T-helper 2 cell treated with Interferon-gamma antibody and Interleukin-4, amounts not matched to agents 5 μg/mL and 100 μg/mL, for 36 hours (primary cell): ENCODE measurements at regions not wholly inside any gene's neighbourhood (a gene's known extent, or its start where the extent isn't known, plus 50 kb on each side); places are given as distances from the start of the nearest gene placed in this dataset.
"Not testable (repeated sequence)": the region's sequence is repeated elsewhere in the genome, so short reads cannot be mapped to it uniquely, and the experiment has no call there.

Experiments used
- DNase-seq: peaks from one replicate; pipeline ENCODE4 v3.0.0; 2021; ENCODE audit warnings: low spot score
- H3K27ac Mint-ChIP-seq: one replicate; pipeline ENCODE4 v1.8.0; 2021; ENCODE audit warnings: mild to moderate bottlenecking, mixed read lengths
- H3K27me3 Mint-ChIP-seq: one replicate; pipeline ENCODE4 v1.8.0; 2021; ENCODE audit warnings: low read depth, mixed read lengths
- H3K36me3 Mint-ChIP-seq: one replicate; pipeline ENCODE4 v1.8.0; 2021; ENCODE audit warnings: low read depth, mixed read lengths
- H3K4me1 Mint-ChIP-seq: one replicate; pipeline ENCODE4 v1.8.0; 2021; ENCODE audit warnings: low read depth, mixed read lengths
- H3K4me3 Mint-ChIP-seq: one replicate; pipeline ENCODE4 v1.8.0; 2022; ENCODE audit warnings: mild to moderate bottlenecking, moderate library complexity, mixed read lengths
- H3K9me3 Mint-ChIP-seq: one replicate; pipeline ENCODE4 v1.8.0; 2021; ENCODE audit warnings: mixed read lengths

DNA sequence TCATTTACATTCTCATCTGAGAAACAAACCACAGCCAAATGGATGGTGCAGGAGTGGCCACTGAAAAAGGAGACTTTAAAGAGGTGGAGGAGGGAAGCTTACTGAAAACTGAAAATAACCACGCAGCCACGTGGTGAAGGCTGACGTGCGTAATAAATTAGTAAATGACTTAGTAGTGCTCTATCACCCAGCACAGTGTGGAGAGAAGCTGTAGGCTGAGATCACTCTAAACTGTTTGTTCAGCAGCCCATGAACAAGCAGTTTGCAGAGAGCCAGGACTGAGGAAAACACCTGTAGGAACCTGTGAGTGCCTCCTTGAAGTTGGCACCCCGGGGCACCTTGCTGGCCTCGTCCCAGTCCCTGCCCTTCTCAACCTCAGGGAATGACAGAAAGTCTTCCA lies 193.0 kb downstream of the TXNL1 start:
- H3K36me3 Mint-ChIP-seq: no peaks in the 10 kb centered on the region
- no peaks in the 10 kb centered on the region for H3K9me3 Mint-ChIP-seq
- no peaks in the 10 kb centered on the region for H3K27me3 Mint-ChIP-seq
- H3K4me3 Mint-ChIP-seq: no peak overlapping the region
- no peak overlapping the region for H3K27ac Mint-ChIP-seq
- H3K4me1 Mint-ChIP-seq: no peaks in the 10 kb centered on the region
- DNase-seq: no peak

DNA sequence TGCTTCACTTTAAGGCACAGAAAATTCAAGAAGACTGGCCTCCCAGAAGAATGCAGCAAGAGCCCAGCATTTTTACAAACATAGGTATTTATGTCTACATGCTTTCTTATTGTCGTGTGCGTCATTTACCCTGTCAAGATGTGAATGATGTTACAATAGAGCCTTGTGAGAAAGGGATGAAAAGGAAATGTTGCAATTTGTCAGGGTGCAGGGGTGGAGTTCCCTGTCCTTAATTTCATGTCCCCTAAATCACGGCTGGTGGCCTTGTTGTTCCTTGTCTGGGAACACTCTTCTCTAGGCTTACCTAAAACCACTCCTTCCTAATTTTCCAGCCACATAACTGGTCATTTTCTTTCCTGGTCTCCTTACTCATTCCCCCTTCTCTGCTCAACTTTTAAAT lies 194.2 kb downstream of the TXNL1 start:
- Mint-ChIP-seq H3K4me1 (no peaks in the 10 kb centered on the region), H3K4me3 (no peak overlapping the region), H3K27me3 (no peaks in the 10 kb centered on the region), H3K9me3 (no peaks in the 10 kb centered on the region), H3K36me3 (no peaks in the 10 kb centered on the region), H3K27ac (no peak overlapping the region)
- no peak for DNase-seq

DNA sequence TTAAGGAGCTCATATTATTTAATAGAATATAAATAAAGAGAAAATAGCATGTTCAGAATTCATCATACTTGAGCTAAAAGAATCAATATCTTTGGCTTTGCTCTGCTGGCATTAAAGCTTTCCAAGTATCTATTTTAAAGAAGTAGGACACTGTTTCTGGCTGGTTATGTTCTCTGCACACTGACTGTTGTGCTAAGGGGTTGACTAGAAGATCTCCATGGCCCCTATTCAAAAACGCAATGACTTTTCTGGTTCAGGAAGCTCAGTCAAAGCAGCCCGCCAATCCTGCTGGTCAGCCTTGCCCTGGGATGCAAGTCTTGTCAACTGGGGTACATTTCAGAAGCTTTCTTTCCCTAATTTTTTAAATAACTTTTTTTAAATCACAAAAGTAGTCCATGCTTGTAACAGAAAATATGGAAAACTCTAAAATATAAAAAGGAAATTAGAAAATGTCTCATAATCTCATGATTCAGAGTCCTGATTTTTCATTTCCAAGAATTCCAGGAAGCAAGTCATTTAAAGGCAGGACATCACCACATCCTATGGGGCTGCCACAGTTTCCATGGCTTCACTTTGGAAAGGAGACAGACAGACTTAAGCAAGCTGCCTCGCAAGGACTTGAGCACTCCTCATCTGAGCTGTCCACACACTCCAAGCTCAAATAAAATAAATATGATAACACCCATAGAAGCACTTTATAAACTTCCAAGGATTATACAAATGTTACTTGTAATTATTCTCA lies 195.1 kb downstream of the TXNL1 start:
- H3K4me3 Mint-ChIP-seq: no peak overlapping the region
- H3K9me3 Mint-ChIP-seq: no peaks in the 10 kb centered on the region
- H3K27me3 Mint-ChIP-seq: no peaks in the 10 kb centered on the region
- DNase-seq: no peak
- no peak overlapping the region for H3K27ac Mint-ChIP-seq
- no peaks in the 10 kb centered on the region for H3K36me3 Mint-ChIP-seq
- H3K4me1 Mint-ChIP-seq: no peaks in the 10 kb centered on the region

DNA sequence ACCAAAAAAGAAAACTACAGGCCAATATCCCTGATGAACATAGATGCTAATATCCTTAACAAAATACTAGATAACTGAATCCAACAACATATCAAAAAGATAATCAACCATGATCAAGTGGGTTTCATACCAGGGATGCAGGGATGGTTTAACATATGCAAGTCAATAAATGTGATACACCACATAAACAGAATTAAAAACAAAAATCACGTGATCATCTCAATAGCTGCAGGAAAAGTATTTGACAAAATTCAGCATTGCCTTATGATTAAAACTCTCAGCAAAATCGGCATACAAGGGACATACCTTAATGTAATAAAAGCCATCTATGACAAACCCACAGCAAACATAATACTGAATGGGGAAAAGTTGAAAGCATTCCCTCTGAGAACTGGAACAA lies 199.9 kb downstream of the TXNL1 start:
- H3K36me3 Mint-ChIP-seq, DNase-seq, H3K9me3 Mint-ChIP-seq, H3K27ac Mint-ChIP-seq, H3K4me3 Mint-ChIP-seq, H3K4me1 Mint-ChIP-seq, H3K27me3 Mint-ChIP-seq: not testable (repeated sequence)

DNA sequence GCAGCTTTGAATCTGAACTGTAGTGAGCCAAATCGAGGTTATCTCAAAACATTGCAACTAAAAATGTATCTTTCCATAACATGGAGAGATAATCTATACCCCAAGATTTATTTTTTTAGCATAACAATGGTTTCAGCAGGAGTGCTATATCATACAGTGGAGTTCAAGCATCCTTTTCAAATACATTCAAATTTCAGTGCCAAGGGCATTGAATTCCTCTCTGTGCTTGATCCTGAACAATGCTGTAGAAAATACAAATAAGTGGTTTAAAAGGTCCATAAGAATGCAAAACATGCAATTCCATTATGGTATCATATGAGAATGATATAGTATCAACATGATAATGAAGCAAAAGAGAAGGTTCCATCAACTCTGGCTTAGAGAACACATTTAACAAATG lies 201.7 kb downstream of the TXNL1 start:
- H3K27me3 Mint-ChIP-seq: no peaks in the 10 kb centered on the region
- DNase-seq: no peak
- no peaks in the 10 kb centered on the region for H3K36me3 Mint-ChIP-seq
- no peak overlapping the region for H3K4me3 Mint-ChIP-seq
- H3K4me1 Mint-ChIP-seq: no peaks in the 10 kb centered on the region
- no peak overlapping the region for H3K27ac Mint-ChIP-seq
- H3K9me3 Mint-ChIP-seq: no peaks in the 10 kb centered on the region

DNA sequence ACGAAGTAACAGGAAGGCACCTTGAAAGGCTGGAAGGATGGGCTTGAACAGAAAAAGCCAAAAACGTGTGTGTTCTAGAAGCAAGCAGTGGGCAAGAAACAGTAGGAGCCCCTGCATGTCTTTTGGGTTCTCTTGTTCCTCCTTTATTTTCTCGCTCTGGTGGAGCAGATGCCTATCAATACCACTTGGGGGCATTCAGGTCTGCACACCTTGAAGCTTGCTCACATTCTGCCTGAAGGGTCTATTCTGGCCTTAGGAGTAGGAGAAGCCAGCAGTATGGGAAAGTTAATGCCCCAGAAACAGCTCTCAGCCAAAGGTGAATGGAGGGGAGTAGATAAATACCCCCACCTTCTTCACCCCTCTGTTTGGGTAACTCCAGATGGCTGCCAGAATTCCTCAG lies 204.5 kb downstream of the TXNL1 start:
- no peak for DNase-seq
- H3K4me3 Mint-ChIP-seq: no peak overlapping the region
- no peaks in the 10 kb centered on the region for H3K27me3 Mint-ChIP-seq
- no peak overlapping the region for H3K27ac Mint-ChIP-seq
- no peaks in the 10 kb centered on the region for H3K4me1 Mint-ChIP-seq
- no peaks in the 10 kb centered on the region for H3K36me3 Mint-ChIP-seq
- no peaks in the 10 kb centered on the region for H3K9me3 Mint-ChIP-seq

DNA sequence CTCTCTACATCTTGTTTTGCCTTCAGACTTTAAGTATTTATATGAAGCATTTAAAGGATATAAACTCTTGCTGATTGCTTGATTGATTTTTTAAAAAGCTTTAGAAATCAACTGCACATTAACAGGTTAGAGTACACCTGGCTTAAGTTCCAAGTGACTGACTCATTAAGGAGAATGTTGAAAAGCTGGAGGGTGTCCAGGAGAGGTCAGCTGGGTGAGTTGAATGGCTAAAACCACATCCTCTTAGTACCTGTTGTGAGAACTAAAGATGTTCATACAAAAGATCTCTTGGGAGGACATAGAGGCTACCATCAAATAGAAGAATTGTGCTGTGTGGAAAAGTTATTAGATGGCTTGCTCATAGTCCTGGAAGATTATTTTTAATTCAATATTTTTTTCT lies 206.8 kb downstream of the TXNL1 start:
- peaks cover 4% of the 10 kb centered on the region for H3K9me3 Mint-ChIP-seq
- H3K27me3 Mint-ChIP-seq: no peaks in the 10 kb centered on the region
- H3K27ac Mint-ChIP-seq: no peak overlapping the region
- no peak for DNase-seq
- H3K4me3 Mint-ChIP-seq: no peak overlapping the region
- no peaks in the 10 kb centered on the region for H3K4me1 Mint-ChIP-seq
- H3K36me3 Mint-ChIP-seq: no peaks in the 10 kb centered on the region

DNA sequence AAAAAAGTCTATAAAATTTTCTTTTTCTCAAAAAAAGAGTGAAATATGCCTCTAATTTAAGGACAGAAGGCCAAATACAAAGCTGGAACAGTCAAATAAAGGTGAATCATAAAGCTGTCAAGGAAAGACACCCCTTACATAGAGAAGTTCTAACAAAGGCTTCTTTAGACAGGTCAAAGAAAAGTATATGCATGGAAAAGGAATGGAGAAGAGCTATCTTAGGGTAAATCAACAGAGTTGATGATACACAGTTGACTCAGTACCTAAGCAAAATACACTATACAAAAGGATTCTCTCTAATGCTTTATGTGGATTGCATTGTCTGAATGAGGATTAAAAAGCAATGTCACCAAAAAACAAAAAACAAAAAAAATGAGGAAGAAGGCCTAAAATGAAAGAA lies 214.8 kb downstream of the TXNL1 start:
- Mint-ChIP-seq H3K9me3 (peaks cover 4% of the 10 kb centered on the region), H3K4me1 (no peaks in the 10 kb centered on the region), H3K27ac (no peak overlapping the region), H3K4me3 (no peak overlapping the region), H3K36me3 (no peaks in the 10 kb centered on the region), H3K27me3 (no peaks in the 10 kb centered on the region)
- no peak for DNase-seq

DNA sequence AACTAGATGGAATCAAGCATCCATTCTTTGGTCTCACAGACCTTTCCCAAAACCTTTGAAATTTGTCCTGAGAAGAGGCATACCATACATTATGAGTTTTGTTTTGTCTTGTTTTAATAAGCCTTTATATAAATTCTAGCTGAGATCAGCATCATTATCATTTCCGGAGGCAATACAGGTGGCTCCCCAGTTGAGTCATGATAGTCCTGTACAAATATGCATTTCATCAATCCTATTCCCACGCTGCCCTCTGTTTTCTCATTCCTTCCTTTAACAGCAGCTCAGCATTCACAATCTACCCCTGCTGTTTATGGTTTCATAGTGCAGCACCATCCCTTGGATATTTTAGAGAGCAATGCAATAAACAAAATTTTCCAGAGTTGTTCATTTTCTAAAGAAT lies 216.7 kb downstream of the TXNL1 start:
- Mint-ChIP-seq H3K9me3 (no peaks in the 10 kb centered on the region), H3K4me3 (no peak overlapping the region), H3K27me3 (no peaks in the 10 kb centered on the region), H3K27ac (no peak overlapping the region), H3K36me3 (no peaks in the 10 kb centered on the region), H3K4me1 (no peaks in the 10 kb centered on the region)
- no peak for DNase-seq

DNA sequence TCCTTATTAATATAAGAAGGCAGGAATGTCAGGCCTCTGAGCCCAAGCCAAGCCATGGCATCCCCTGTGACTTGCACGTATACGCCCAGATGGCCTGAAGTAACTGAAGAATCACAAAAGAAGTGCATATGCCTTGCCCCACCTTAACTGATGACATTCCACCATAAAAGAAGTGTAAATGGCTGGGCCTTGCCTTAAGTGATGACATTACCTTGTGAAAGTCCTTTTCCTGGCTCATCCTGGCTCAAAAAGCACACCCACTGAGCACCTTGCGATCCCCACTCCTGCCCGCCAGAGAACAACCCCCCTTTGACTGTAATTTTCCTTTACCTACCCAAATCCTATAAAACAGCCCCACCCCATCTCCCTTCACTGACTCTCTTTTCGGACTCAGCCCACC lies 217.5 kb downstream of the TXNL1 start:
- H3K27me3 Mint-ChIP-seq, H3K27ac Mint-ChIP-seq, H3K36me3 Mint-ChIP-seq, H3K4me1 Mint-ChIP-seq, DNase-seq, H3K9me3 Mint-ChIP-seq, H3K4me3 Mint-ChIP-seq: not testable (repeated sequence)

DNA sequence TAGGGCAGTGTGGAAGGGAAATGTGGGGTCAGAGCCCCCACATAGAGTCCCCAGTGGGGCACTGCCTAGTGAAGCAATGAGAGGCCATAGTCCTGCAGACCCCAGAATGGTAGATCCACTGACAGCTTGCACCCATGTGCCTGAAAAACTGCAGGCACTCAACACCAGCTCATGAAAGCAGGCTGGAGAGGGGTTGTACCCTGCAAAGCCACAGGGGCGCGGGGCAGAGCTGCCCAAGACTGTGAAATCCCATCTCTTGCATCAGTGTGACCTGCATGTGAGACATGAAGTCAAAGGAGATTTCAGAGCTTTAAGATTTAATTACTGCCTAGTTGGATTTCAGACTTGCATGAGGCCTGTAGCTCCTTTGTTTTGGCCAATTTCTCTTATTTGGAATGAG lies 224.0 kb downstream of the TXNL1 start:
- no peak for DNase-seq
- peaks cover 19% of the 10 kb centered on the region for H3K9me3 Mint-ChIP-seq
- H3K27ac Mint-ChIP-seq: no peak overlapping the region
- H3K4me3 Mint-ChIP-seq: no peak overlapping the region
- H3K27me3 Mint-ChIP-seq: no peaks in the 10 kb centered on the region
- H3K4me1 Mint-ChIP-seq: no peaks in the 10 kb centered on the region
- no peaks in the 10 kb centered on the region for H3K36me3 Mint-ChIP-seq

DNA sequence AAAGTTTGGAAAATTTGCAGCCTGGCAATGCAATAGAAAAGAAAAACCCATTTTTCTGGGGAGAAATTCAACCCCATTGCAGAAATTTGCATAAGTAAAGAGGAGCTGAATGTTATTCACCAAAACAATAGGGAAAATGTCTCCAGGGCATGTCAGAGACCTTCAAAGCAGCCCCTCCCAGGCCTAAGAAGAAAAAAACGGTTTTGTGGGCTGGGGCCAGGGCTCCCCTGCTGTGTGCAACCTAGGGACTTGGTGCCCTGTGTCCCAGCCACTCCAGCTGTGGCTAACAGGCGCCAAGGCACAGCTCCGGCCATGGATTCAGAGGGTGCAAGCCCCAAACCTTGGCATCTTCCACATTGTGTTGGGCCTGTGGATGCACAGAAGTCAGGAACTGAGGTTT lies 224.5 kb downstream of the TXNL1 start:
- Mint-ChIP-seq H3K27ac (no peak overlapping the region), H3K27me3 (no peaks in the 10 kb centered on the region), H3K4me1 (no peaks in the 10 kb centered on the region), H3K9me3 (peaks cover 19% of the 10 kb centered on the region), H3K36me3 (no peaks in the 10 kb centered on the region), H3K4me3 (no peak overlapping the region)
- DNase-seq: no peak

DNA sequence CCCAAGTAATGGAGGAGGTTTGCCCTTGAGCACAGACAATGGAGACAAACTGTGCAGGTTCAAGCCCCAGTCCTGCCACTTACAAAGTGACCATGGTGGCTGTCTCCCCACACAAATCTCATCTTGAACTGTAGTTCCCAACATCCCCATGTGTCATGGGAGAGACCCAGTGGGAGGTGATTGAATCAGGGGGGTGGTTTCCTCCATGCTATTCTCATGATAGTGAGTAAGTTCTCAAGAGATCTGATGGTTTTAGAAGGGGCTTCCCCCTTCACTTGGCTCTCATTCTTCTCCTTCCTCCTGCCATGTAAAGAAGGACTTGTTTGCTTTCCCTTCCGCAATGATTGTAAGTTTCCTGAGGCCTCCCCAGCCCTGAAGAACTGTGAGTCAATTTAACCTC lies 225.4 kb downstream of the TXNL1 start:
- DNase-seq: no peak
- Mint-ChIP-seq H3K27ac (no peak overlapping the region), H3K27me3 (no peaks in the 10 kb centered on the region), H3K9me3 (peaks cover 19% of the 10 kb centered on the region), H3K36me3 (no peaks in the 10 kb centered on the region), H3K4me3 (no peak overlapping the region), H3K4me1 (no peaks in the 10 kb centered on the region)

DNA sequence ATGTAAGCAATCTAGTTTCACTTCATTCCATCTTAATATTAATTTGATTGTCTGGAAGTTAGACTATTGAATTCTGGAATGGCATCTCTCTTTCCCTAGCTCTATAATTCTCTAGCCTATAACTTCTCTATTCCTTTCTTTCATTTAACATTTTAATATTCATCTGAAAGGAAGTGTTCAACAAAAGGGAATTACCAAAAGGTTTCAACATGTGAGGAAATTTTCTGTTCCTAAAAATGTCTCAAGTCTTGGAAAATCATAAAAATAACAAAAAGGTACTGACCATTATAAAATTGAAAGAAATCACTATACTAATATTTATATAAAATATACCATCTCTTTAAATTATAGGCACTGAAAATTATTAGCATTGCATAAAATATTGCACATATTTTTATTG lies 228.7 kb downstream of the TXNL1 start:
- H3K4me3 Mint-ChIP-seq: no peak overlapping the region
- no peak for DNase-seq
- peaks cover 8% of the 10 kb centered on the region for H3K9me3 Mint-ChIP-seq
- no peaks in the 10 kb centered on the region for H3K4me1 Mint-ChIP-seq
- H3K27ac Mint-ChIP-seq: no peak overlapping the region
- H3K27me3 Mint-ChIP-seq: no peaks in the 10 kb centered on the region
- H3K36me3 Mint-ChIP-seq: no peaks in the 10 kb centered on the region

DNA sequence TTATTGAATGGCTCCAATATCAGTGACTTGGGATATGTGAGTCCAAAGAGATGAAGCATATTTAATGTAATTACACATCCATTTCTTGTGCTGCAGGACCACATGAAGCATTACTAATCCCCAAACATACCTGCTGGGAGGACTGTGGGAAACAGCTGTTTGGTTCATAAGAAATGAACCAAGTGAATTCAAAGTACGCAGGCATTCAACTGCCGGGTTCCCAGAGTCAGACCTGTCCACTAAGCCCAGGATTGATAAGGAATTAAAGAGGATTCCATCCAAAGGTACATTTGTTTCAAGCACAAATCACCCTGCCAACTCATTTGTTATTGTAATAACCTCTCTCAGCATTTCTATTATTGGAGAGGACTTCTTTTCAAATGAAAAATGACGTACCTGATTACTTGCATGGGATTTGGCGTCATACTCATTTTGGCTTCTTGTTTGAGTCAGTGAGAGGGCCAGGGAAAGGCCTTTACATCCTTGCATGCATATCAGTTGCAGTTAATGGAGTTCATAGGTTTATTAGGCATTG lies 230.7 kb downstream of the TXNL1 start:
- no peak overlapping the region for H3K27ac Mint-ChIP-seq
- no peak for DNase-seq
- no peaks in the 10 kb centered on the region for H3K27me3 Mint-ChIP-seq
- H3K4me3 Mint-ChIP-seq: no peak overlapping the region
- H3K4me1 Mint-ChIP-seq: no peaks in the 10 kb centered on the region
- no peaks in the 10 kb centered on the region for H3K36me3 Mint-ChIP-seq
- peaks cover 8% of the 10 kb centered on the region for H3K9me3 Mint-ChIP-seq
